Epithelial cell of esophagus (primary cell): ENCODE measurements at regions not wholly inside any gene's neighbourhood (a gene's known extent, or its start where the extent isn't known, plus 50 kb on each side); places are given as distances from the start of the nearest gene placed in this dataset.
A peak's percentile ranks its signal among the peaks of the same experiment; 100 is the strongest.

Experiments used
- DNase-seq: peaks from one replicate; pipeline ENCODE4 v3.0.0; 2010; ENCODE audit warnings: low read depth
- H3K4me3 ChIP-seq: 2 replicates; pipeline ENCODE4 v1.5.1; 2011; ENCODE audit warnings: mild to moderate bottlenecking, low read length, control low read depth
- CTCF ChIP-seq: IDR thresholded peaks from 2 replicates; pipeline ENCODE4 v1.5.1; 2011; ENCODE audit warnings: low read depth, mild to moderate bottlenecking, low read length, control low read depth, inconsistent platforms; ENCODE audit not compliant: insufficient read depth; ENCODE audit errors: missing control alignments

- DNase-seq, result peak; percentile 20
- no peak for TF ChIP-seq CTCF
- H3K4me3 ChIP-seq, result no peak overlapping the region
Measured at GRCh38 chr14:21985081-21985480, 311.5 kb upstream of the OR4E1 start.

- no peak for TF ChIP-seq CTCF
- DNase-seq, result no peak
- no peak overlapping the region for H3K4me3 ChIP-seq
Measured at GRCh38 chr14:21978999-21979314, 305.3 kb upstream of the OR4E1 start.

GRCh38 chr14:21978184-21978998, 304.8 kb upstream of the OR4E1 start:
- peak; percentile 93 for TF ChIP-seq CTCF
- peak; percentile 53 for DNase-seq
- H3K4me3 ChIP-seq, result no peak overlapping the region

- no peak overlapping the region for H3K4me3 ChIP-seq
- no peak for DNase-seq
- TF ChIP-seq CTCF, result no peak
Measured at GRCh38 chr14:21974741-21975140, 301.1 kb upstream of the OR4E1 start.

GRCh38 chr14:21965042-21965441, 291.4 kb upstream of the OR4E1 start:
- DNase-seq, result no peak
- H3K4me3 ChIP-seq, result no peak overlapping the region
- TF ChIP-seq CTCF, result no peak

GRCh38 chr14:21964180-21964579, 290.6 kb upstream of the OR4E1 start:
- no peak overlapping the region for H3K4me3 ChIP-seq
- no peak for DNase-seq
- TF ChIP-seq CTCF, result no peak

- TF ChIP-seq CTCF, result no peak
- no peak for DNase-seq
- H3K4me3 ChIP-seq, result no peak overlapping the region
Measured at GRCh38 chr14:21960636-21961035, 287.0 kb upstream of the OR4E1 start.
